ENCODE measurements at regions not wholly inside any gene's neighbourhood (a gene's known extent, or its start where the extent isn't known, plus 50 kb on each side); places are given as distances from the start of the nearest gene placed in this dataset.

DNA sequence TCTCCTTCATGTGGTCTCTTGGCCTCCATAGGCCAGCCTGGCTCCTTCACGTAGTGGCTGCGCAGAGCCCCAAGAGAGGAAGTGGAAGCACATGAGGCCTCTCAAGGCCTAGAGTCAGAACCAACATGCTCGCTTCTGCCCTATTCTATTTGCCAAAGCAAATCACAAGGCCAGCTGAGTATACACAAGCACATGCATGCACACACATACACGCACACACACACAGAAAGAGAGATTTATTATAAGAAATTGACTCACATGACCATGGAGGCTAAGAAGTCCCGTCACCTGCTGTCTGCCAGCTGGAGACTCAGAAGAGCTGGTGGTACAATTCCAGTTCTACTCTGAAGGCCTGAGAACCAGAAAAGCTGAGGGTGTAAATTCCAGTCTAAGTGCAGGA lies 64.3 kb upstream of the NRP1 start:
- Histone ChIP-seq H3K27ac (replicated peaks) (no peak overlapping the region), H3K4me3 (replicated peaks; ENCODE audit: insufficient read depth, low read length) (no peak overlapping the region), H3K27me3 (ENCODE audit: insufficient read depth, poor library complexity, severe bottlenecking) (no peaks in the 10 kb centered on the region)
- TF ChIP-seq, protein P1, sequence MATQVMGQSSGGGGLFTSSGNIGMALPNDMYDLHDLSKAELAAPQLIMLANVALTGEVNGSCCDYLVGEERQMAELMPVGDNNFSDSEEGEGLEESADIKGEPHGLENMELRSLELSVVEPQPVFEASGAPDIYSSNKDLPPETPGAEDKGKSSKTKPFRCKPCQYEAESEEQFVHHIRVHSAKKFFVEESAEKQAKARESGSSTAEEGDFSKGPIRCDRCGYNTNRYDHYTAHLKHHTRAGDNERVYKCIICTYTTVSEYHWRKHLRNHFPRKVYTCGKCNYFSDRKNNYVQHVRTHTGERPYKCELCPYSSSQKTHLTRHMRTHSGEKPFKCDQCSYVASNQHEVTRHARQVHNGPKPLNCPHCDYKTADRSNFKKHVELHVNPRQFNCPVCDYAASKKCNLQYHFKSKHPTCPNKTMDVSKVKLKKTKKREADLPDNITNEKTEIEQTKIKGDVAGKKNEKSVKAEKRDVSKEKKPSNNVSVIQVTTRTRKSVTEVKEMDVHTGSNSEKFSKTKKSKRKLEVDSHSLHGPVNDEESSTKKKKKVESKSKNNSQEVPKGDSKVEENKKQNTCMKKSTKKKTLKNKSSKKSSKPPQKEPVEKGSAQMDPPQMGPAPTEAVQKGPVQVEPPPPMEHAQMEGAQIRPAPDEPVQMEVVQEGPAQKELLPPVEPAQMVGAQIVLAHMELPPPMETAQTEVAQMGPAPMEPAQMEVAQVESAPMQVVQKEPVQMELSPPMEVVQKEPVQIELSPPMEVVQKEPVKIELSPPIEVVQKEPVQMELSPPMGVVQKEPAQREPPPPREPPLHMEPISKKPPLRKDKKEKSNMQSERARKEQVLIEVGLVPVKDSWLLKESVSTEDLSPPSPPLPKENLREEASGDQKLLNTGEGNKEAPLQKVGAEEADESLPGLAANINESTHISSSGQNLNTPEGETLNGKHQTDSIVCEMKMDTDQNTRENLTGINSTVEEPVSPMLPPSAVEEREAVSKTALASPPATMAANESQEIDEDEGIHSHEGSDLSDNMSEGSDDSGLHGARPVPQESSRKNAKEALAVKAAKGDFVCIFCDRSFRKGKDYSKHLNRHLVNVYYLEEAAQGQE (IDR thresholded peaks at IDR 0.05; ENCODE audit: insufficient replicate concordance, low read depth) = no peak
- peak; percentile 38; the same call in 1 of the 2 replicates for TF ChIP-seq SPI1 (IDR thresholded peaks at IDR 0.05; ENCODE audit: borderline replicate concordance, low read depth)
- DNase-seq (ENCODE audit: low read depth in 1 of 2, low spot score in 1 of 2) = no peak

DNA sequence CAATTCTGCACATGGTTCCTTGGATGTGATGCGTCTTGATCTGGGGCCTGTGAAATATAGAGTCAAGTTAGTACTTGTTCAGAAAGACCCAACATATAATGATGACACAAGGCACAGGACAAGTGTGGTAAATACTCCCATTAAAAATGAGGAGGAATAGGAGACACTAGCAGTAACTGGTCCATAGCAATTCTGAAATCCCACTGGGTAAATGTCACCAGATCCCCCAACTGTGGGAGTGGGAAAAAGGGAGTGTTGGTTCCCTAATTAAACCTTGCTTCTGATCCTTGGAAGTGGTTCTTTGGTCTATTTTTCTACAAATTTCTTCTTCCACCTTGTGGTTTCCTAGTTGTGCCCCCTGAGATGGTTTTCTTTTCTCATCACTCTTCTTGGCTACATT lies 62.5 kb upstream of the NRP1 start:
- H3K27me3 ChIP-seq (ENCODE audit: insufficient read depth, poor library complexity, severe bottlenecking) = no peaks in the 10 kb centered on the region
- no peak for DNase-seq (ENCODE audit: low read depth in 1 of 2, low spot score in 1 of 2)
- no peak overlapping the region for H3K27ac ChIP-seq (replicated peaks)
- no peak overlapping the region for H3K4me3 ChIP-seq (replicated peaks; ENCODE audit: insufficient read depth, low read length)
- TF ChIP-seq SPI1 (IDR thresholded peaks at IDR 0.05; ENCODE audit: borderline replicate concordance, low read depth) (no peak), GABPA (IDR thresholded peaks at IDR 0.05; ENCODE audit: low read depth) (no peak), POLR2AphosphoS5 (IDR thresholded peaks at IDR 0.05; ENCODE audit: low read depth) (no peak)
- TF ChIP-seq, protein P1 (IDR thresholded peaks at IDR 0.05; ENCODE audit: insufficient replicate concordance, low read depth) = no peak
- TF ChIP-seq, protein P2, sequence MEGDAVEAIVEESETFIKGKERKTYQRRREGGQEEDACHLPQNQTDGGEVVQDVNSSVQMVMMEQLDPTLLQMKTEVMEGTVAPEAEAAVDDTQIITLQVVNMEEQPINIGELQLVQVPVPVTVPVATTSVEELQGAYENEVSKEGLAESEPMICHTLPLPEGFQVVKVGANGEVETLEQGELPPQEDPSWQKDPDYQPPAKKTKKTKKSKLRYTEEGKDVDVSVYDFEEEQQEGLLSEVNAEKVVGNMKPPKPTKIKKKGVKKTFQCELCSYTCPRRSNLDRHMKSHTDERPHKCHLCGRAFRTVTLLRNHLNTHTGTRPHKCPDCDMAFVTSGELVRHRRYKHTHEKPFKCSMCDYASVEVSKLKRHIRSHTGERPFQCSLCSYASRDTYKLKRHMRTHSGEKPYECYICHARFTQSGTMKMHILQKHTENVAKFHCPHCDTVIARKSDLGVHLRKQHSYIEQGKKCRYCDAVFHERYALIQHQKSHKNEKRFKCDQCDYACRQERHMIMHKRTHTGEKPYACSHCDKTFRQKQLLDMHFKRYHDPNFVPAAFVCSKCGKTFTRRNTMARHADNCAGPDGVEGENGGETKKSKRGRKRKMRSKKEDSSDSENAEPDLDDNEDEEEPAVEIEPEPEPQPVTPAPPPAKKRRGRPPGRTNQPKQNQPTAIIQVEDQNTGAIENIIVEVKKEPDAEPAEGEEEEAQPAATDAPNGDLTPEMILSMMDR (IDR thresholded peaks at IDR 0.05; ENCODE audit: insufficient read depth, low read length) = no peak

DNA sequence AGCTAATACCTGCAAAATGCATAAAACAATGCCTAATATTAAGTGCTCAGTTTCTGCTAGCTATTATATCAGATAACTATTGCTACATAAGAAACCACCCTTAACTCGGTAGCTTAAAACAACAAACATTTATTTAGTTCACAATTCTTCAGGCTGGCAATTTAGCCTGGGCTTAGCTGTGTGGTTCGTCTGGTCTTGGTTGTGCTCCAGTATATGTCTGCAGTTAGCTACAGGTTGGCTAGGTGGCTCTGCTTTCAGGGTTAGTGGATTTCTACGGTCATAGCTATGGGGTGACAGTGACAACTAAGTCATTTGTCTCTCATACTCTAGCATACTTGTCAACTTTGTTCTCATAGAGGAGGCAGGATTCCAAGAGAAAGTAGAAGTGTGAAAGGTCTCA lies 61.8 kb upstream of the NRP1 start:
- no peak for TF ChIP-seq GABPA (IDR thresholded peaks at IDR 0.05; ENCODE audit: low read depth)
- TF ChIP-seq SPI1 (IDR thresholded peaks at IDR 0.05; ENCODE audit: borderline replicate concordance, low read depth) = no peak
- TF ChIP-seq, protein P1 (IDR thresholded peaks at IDR 0.05; ENCODE audit: insufficient replicate concordance, low read depth) = no peak
- no peak for TF ChIP-seq POLR2AphosphoS5 (IDR thresholded peaks at IDR 0.05; ENCODE audit: low read depth)
- TF ChIP-seq, protein P2 (IDR thresholded peaks at IDR 0.05; ENCODE audit: insufficient read depth, low read length) = no peak
- H3K27ac ChIP-seq (replicated peaks) = no peak overlapping the region
- H3K4me3 ChIP-seq (replicated peaks; ENCODE audit: insufficient read depth, low read length) = no peak overlapping the region
- DNase-seq (ENCODE audit: low read depth in 1 of 2, low spot score in 1 of 2) = no peak
- H3K27me3 ChIP-seq (ENCODE audit: insufficient read depth, poor library complexity, severe bottlenecking) = no peaks in the 10 kb centered on the region

DNA sequence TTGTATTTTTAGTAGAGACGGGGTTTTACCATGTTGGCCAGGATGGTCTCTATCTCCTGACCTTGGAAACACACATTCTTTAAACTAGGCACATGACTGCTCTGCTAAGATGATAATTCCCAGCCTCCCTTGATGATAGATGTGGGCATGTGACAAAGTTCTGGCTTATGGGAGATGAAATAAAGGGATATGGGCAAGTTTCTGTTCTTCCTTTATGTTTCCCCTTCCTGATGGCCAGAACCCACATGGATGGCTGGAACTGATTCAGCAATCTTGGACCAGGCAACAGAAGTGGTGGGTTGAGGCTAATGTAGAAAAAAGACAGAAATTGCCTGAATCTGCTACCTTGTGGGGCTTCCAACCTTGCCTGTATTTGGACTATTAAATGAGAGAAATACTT lies 60.7 kb upstream of the NRP1 start:
- TF ChIP-seq GABPA (IDR thresholded peaks at IDR 0.05; ENCODE audit: low read depth) (no peak), POLR2AphosphoS5 (IDR thresholded peaks at IDR 0.05; ENCODE audit: low read depth) (no peak), SPI1 (IDR thresholded peaks at IDR 0.05; ENCODE audit: borderline replicate concordance, low read depth) (no peak)
- TF ChIP-seq, protein P1 (IDR thresholded peaks at IDR 0.05; ENCODE audit: insufficient replicate concordance, low read depth) = no peak
- TF ChIP-seq, protein P2 (IDR thresholded peaks at IDR 0.05; ENCODE audit: insufficient read depth, low read length) = no peak
- no peak overlapping the region for H3K27ac ChIP-seq (replicated peaks)
- DNase-seq (ENCODE audit: low read depth in 1 of 2, low spot score in 1 of 2) = no peak
- H3K27me3 ChIP-seq (ENCODE audit: insufficient read depth, poor library complexity, severe bottlenecking) = no peaks in the 10 kb centered on the region
- no peak overlapping the region for H3K4me3 ChIP-seq (replicated peaks; ENCODE audit: insufficient read depth, low read length)

All from HL-60 (cell line).